ENCODE measurements at regions not wholly inside any gene's neighbourhood (a gene's known extent, or its start where the extent isn't known, plus 50 kb on each side); places are given as distances from the start of the nearest gene placed in this dataset.

DNA sequence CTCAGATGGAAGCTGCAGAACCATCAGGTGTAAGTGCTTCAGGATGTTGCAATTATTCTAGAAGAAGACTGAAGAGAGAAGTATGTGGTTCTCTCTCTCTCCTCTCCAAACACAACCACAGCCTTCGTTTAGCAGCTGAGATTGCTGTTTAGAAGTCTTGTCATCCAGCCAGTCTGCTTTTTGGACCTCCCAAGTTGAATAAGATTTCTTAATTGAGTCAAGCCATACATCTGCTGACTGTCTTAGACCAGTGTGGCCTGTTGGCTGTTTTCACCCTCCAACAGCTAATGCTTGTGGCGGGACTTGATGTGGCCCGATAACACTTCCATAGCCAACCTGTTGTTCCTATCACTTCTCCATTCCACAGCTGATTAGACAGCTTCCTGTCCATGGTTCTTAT lies 91.3 kb upstream of the TMEM17 start:
- Histone ChIP-seq H3K4me3 (no peak overlapping the region), H3K27ac (peak overlapping the region in 2 of 21 experiments; percentile 30 to 39)

DNA sequence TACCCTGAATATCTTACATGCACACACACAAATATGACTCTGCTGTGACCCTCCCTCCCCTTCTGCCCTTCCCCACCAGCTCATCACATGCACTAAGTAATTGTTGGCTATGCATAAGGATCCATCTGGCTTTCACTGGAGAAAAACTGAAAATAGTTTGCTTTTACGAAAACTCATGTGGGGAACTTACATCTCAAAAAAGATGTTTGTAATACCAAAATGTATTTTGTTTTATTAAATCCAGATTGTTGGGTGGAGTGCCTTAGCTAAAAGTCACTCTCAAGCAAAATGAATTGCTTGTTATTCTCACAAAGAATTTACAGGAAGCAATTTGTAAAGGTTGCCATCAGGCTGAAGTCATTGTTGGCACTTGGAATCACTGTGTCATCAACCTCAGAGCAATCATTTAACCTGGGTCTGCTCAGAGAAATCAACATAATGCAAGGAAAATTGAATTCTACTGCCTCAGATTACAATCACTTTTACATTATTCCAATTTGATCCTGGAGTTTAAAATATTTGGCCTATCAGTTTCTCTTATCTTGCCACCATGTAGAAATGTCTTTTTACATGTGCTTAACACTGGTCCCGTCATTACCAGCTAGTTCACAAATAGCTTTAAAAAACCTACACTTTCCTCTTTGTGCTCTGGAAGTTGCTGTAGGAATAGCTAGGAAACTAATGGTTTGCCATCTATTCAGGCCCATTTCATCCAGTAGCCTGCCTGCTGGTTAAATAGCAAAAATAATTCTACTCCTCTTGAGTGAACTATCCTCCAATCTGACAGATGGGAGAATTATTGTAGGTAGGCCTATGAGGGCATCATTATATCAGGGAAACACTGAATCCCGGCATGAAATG lies 90.3 kb upstream of the TMEM17 start:
- Histone ChIP-seq H3K4me3 (no peak overlapping the region), H3K27ac (peak overlapping the region in 6 of 21 experiments; percentile 8 to 49 (median 29))

DNA sequence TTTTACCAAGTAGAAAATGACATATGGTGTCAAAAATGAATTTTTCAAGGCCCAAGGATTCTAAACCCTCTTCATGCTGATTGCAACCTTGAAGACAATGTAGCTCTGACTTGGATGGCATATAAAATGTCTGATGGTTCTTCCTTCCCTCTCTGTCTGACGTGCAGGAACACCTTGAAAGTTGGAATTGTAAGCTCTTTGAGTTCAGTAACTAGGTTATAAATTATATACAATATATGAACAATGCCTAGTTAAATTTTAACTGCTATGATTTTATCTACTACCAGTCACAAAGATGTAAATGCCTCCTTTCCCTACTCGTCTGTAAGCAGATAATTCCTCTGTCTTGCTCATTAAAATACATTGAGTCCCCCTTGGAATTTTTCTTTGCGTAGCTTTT lies 89.5 kb upstream of the TMEM17 start:
- Histone ChIP-seq H3K4me3 (no peak overlapping the region), H3K27ac (peak overlapping the region in 1 of 21 experiments; percentile 23)

DNA sequence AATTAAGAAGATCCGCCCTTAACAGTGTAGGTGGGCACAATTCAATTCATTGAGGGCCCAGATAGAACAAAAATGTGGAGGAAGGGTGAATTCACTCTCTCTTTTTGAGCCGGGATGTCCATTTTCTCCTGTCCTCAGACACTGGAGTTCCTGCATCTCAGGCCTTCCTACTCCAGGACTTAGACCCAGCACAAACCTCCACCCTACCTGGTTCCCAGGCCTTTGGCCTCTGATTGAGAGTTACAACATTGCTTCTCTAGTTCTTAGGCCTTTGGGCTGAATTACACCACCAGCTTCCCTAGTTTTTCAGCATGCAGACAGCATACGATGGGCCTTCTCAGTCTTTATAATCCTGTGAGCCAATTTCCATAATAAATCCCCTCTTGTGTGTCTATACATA lies 87.8 kb upstream of the TMEM17 start:
- Histone ChIP-seq H3K27ac (no peak overlapping the region), H3K4me3 (no peak overlapping the region)

DNA sequence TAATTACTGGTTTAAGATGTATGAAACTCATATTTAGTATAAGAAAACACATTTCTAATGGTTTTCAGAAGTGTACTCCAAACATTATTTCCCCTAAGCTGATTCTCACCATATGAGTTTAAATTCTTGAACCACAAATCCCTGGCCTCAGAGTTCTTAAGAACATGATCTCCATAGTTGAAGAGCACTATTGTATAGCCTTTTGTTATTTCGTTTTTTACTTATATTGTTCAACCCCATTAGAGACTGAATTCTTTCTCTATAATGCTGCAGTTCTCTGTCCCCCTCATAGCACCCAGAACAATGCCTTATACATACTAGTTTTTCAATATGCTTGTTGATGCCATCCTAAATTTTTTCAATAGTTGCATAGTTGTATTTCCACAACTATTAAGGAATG lies 85.5 kb upstream of the TMEM17 start:
- Histone ChIP-seq H3K4me3 (no peak overlapping the region), H3K27ac (no peak overlapping the region)

DNA sequence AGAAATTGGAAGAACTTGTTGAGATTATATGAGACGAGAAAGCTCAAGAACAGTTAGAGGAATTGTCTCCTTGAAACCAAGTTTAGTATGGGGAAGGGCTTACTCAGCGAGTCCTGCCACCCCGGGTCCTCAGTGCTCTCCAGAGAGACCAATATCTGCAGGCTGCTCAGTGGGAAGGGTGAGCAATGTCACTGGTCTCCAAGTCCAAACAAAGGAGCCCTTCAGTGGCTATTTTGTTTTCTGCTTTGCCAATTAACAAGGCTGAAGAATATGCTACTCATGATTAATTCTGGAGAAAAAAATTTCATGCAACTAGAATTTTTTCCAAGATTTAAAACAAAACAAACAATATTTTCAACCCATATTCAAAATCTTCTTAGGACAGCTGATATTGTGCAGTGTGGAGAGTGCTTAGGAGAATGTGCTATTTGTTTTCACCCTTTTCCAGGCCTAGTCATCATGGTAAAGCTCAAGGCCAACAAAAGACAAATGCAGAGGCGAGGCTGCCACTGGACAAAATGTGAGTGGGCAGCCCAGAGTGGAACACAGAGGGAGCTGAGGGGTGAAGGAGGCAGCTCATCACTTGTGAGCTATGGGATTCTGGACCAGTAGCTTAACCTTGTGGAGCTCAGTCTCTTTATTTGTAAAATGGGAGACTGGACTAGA lies 83.8 kb upstream of the TMEM17 start:
- no peak overlapping the region for H3K4me3 ChIP-seq
- peak overlapping the region in 2 of 21 experiments; percentile 3 to 29 for H3K27ac ChIP-seq

DNA sequence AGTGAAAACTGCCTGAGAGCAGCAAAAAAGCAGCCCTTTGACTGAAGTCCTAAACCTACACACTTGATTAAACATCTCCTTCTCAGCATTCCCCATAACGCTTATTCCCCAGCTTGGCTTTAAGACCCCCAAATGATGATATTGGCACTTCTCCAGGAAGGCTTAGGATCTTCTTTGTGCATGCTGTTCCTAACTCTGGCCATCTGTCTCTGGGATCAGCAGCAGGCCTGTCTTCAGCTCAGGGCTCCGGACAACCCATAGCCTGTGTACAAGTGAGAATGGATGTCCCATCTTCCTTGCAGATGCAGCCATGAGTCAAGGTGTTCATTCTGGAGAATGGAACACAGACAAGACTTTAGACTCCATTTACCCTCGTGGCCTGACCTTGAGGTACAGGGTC lies 81.6 kb upstream of the TMEM17 start:
- Histone ChIP-seq H3K4me3 (no peak overlapping the region), H3K27ac (peak overlapping the region in 2 of 21 experiments; percentile 9 to 48)

DNA sequence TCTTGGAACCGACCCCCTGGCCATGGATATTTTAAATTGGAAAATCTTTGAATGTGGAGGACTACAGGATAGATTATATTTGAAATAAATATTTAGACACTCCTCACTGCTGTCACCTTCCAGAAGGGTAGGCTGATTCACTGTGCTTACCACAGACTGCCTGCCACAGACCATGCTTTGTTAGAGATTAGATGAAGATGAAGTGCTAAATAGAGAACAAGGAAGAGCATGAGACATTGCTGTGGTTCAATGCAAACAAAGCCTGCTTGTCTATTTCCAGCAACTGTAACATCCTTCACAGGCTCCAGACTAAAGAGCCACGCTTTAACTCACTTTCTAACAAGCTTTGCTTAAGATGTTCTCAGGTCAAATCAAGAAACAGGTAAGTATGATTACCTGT lies 81.0 kb upstream of the TMEM17 start:
- Histone ChIP-seq H3K27ac (peak overlapping the region in 2 of 21 experiments; percentile 9 to 48), H3K4me3 (no peak overlapping the region)

DNA sequence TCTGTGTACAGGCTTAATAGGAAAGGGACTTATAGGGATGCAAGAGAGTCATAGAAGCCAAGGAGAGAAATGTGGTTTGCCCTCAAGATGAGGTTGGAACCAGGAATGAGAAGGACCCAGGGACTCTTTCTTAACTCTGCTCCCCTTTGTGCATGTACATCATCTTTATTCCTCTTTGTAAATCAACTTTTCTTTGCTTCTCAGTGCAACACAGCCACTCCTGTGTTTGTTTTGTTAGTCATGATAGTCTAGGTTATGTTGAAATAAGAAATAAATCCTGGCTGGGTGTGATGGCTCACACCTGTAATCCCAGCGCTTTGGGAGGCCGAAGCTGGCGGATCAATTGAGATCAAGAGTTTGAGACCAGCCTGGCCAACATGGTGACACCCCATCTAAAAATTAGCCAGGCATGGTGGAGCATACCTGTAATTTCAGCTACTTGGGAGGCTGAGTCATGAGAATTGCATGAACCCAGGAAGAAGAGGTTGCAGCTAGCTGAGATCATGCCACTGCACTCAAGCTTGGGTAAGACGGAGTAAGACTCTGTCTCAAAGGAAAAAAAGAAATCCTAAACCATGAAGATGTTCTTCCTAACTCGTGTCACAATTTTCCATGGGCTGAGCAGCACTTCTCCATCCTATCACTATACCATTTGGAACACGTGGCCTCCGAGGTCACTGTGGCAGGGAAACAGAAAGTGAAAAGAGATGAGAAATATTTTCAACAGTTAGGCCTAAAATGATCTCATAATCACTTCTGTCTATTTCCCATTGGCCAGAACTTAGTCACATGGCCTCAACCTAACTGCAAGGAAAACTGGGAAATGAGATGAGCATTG lies 73.0 kb upstream of the TMEM17 start:
- H3K4me3 ChIP-seq: no peak overlapping the region
- peak overlapping the region in 16 of 21 experiments; percentile 19 to 74 (median 55) for H3K27ac ChIP-seq

DNA sequence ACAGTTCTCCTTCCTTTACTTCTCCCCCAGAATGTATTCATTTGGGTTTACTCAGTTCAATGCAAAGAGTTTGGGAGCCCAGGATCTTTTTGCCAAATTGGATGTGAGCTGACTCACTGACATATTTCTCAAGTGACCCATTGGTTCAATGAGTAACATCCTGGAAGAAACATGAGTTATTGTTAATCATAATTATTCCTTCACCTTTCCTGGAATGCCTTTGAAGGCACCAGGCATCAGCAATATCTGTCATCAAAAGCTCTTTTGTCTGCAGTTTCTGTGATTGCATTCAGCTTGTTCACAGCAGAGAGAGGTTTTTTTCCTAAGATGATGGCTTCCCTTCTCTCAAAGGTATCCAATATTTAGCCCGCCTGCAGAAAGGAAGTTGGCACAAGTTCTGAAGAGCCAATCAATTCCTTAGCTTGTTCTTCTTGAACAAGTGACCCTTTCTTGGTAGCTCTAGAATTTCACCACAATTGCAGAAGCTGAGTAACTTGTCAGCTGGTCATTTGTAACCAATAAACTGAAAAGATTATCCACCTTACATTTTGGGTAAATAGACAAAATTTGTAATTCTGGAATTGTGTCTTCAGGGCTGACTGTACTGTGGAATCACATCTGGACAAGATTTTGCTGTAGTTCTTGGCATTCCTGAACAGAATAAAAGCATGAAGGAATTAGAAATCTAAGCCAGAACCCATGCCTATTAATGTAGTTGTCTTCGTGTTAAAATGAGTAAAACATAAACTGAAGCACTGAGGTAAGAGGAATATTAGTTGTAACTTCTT lies 72.2 kb upstream of the TMEM17 start:
- no peak overlapping the region for H3K4me3 ChIP-seq
- H3K27ac ChIP-seq: peak overlapping the region in 18 of 21 experiments; percentile 15 to 74 (median 47)

DNA sequence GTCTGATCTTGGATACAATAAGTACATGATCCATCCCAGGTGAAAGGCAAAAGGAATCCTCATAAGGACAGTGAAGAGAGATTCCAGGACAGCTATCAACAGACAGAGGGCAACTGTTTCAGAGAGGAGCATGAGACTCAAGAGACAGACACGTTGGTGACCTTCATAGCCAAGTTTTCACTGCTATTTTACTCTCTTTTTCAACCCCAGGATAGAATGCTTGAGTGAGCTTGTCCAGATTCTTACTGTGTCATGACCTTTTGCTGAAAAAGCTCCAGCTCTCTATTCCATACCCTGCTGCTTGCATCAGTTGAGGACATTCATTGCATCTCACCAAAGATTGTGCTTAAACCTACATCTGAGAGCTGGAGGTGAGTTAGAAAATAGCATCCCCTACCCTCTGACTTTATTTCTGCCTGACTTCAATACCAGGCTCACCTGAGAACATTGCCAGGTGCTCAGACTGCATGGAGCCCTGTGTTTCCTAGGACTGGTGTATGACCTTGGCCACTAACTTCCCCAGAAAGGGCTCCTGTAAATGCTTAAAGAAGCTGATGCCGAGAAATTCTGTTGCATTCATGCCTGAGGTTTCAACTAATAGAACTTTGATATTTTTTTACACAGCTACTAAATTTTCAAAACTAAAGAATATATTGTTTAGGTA lies 70.4 kb upstream of the TMEM17 start:
- Histone ChIP-seq H3K27ac (peak overlapping the region in 3 of 21 experiments; percentile 5 to 65 (median 7)), H3K4me3 (no peak overlapping the region)

DNA sequence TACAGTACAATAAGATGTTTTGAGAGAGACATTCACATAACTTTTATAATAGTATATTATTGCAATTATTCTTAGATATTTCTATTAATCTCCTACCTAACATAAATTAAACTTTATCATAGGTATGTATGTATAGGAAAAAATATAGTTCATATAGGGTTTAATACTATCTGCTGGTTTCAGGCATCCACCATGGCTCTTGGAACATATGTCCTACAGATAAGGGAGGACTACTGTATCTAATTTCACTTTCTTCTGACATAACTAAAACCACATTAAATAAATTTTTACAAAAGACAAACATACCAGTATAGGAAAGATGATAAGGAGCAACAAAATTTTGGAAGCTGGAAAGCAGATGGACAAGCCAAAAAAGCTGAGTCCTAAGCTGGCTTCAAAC lies 67.9 kb upstream of the TMEM17 start:
- Histone ChIP-seq H3K4me3 (no peak overlapping the region), H3K27ac (no peak overlapping the region)

DNA sequence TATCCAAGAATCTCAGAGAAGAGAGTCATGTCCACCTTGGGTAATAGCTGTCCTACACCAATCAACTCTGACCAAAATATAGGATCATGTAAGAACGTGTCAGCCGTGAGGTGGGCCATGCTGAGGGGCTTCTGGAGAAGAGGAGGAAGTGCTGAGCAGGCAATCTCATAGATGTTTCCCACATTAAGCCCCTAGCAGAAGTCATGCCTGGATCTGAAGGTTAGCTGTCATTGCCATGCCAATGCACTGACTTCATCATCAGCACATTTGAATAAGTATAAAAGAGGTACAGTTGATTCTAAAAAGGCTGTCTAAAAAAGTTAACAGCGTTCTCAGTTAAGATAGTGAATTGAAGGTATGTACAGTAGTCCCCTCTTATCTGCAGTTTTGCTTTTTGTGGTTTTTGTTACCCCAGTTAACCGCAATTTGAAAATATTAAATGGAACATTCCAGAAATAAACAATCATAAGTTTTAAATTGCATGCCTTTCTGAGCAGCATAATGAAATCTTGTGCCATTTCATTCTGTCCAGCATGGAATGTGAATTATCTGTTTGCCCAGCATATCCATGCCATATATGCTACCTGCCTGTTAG lies 67.2 kb upstream of the TMEM17 start:
- no peak overlapping the region for H3K27ac ChIP-seq

DNA sequence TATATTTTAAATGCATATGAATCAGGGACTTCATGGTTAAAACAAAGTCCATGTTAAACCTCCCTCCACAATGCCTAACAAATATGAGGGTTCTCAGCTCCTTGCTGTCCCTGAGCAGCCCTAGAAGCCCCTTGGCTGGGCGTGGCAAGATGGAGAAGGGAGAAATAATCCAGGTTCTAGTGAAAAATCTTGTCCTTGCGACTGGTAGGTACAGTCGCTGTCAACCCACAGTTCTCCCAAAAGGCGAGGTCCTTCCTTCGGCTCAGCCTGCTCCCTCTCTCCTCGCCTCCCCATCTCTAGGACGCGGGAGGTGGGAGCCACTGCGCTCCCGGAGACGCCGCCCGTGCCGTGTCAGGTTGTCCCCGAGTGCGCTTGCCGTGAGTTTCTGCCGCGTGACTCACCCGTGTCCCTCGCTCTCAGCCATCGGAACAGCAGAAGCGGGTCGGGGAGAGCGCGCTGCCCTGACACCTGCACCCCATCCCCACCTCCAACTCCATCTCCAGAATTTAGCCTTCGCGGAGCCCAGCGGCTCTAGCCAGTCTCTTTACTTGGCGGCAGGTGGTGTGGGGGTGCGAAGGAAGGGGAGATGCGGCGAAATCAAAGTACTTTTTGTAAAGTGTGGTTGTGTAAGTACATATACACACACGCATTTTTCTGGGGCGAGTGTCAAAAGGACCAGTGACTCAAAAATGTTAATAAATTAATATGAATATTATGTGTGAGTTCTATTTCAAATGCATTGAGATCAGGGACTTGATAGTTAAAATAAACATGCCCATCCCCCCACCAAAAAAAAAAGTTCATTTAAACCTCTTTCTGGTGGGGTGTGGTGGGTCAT lies 65.1 kb upstream of the TMEM17 start:
- peak overlapping the region in 3 of 7 experiments; percentile 12 to 30 (median 17) for H3K4me3 ChIP-seq
- H3K27ac ChIP-seq: no peak overlapping the region

More for the DNA sequence above, 67.2 kb upstream of the TMEM17 start:
- H3K4me3 ChIP-seq: no peak overlapping the region

DNA sequence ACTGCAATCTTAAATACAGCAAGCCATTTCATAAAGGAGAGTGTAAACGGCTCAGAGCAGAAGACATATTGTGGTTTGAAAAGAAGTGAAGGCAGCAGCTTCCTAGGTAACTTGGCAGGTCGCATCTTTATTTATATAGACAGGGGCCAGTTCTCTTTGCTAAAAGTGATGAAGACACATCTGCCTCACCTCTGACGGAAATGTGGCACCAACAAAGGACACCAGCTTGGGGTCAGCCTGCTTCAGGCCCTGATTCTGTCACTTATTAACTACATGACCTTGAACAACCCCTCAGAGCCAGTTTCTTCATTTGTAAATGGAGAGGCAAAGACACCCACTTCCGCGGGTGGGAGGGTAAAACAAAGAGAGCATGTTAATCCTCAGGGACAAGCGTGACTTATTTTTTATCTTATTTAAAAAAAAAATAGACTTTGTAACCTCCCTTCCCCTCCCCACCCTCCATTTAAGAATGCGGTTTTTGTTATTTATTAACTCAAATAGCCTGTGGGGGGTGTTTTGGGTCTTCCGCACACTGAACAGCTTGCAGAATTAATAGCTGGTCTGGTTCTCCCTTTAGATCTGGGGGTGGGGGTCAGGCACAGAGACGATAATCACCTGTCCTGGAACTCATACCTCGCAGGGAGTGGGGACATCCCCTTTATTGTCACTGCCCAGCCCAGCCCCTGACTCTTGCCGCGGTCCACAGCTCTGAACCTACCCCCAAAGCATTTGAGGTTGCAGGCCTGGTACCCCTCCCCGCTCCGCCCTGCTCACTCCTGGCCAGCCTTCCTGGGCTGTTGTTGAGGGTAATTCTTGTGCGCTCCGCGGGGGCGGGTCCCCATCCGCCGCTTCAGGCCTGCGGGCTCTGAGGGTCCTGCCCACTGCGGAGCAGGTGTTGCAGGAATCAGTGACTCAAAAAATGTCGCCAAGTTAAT lies 64.2 kb upstream of the TMEM17 start:
- Histone ChIP-seq H3K4me3 (no peak overlapping the region), H3K27ac (no peak overlapping the region)

DNA sequence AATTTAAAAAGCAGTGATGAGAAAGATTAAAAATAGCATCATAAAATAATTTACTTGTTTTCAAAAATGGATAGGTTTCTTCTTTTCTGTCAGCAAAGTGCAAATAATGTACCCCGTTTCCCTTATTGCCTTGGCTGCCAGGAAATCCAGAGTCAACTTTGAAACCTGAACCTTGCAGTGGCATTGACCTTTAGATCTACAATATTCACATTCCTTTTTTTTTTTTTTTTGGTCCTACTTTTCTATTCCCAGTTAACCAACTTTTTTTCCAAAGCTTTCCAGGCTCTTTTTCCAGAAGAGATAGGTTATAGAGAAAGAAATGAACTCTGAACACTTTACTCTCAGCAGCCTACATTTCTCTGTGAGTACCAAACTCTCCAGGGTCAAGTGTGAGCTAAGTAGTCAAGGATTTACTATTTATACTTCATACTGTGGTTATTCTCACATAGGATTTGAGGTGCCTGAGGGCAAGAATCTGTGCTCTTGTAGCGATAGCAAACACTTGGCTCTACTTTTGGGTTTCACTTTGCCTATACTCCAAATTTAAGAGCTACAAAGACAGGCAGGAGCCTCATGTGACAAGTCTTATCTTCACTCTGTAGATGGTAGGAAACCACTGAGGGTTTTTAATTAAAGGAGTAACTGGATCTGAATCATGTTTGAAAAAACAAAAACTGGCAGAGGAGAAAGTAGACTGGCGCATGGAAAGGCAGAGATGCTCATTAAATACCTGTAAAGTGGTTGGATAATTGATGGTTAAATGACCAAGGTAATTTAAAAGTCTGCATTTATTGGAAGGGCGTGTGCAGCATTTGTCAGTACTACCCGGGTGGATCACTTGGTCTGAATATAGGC lies 63.2 kb upstream of the TMEM17 start:
- Histone ChIP-seq H3K4me3 (no peak overlapping the region), H3K27ac (no peak overlapping the region)
